SK-N-SH treated with all-trans-retinoic acid at 6 μM for 48 hours (cell line): ENCODE measurements at regions not wholly inside any gene's neighbourhood (a gene's known extent, or its start where the extent isn't known, plus 50 kb on each side); places are given as distances from the start of the nearest gene placed in this dataset.

Experiments used
- ATAC-seq: fragments of 200-7000 bp; cut with Tn5 transposase; 3 replicates; pipeline ENCODE4 v1.9.1; 2020; ENCODE audit warnings: mild to moderate bottlenecking, moderate library complexity
- ARNTL ChIP-seq: fragments of 450-650 bp; formaldehyde crosslinking; IDR thresholded peaks from 2 replicates; pipeline ENCODE4 v1.5.0; 2020; ENCODE audit warnings: low read depth, mild to moderate bottlenecking, moderate library complexity, borderline replicate concordance
- BACH2 ChIP-seq: fragments of 250-450 bp; sonication (Bioruptor Pico); IDR thresholded peaks from 2 replicates; pipeline ENCODE4 v1.9.0; 2021; ENCODE audit warnings: mild to moderate bottlenecking, borderline replicate concordance
- ESRRG ChIP-seq: fragments of 250-450 bp; sonication (Bioruptor Pico); IDR thresholded peaks from 2 replicates; pipeline ENCODE4 v1.6.1; 2021; ENCODE audit warnings: mild to moderate bottlenecking
- GLIS3 ChIP-seq: fragments of 250-450 bp; sonication (Bioruptor Pico); IDR thresholded peaks from 2 replicates; pipeline ENCODE4 v1.5.0; 2020; ENCODE audit warnings: mild to moderate bottlenecking, moderate library complexity
- ISL1 ChIP-seq: fragments of 250-450 bp; sonication (Bioruptor Pico); IDR thresholded peaks from 2 replicates; pipeline ENCODE4 v2.1.2; 2022; ENCODE audit warnings: mild to moderate bottlenecking, moderate library complexity
- PATZ1 ChIP-seq: fragments of 250-450 bp; sonication (Bioruptor Pico); IDR thresholded peaks from 2 replicates; pipeline ENCODE4 v1.8.0; 2020; ENCODE audit warnings: mild to moderate bottlenecking, moderate library complexity, borderline replicate concordance
- PPARA ChIP-seq: fragments of 250-450 bp; sonication (Bioruptor Pico); IDR thresholded peaks from 2 replicates; pipeline ENCODE4 v1.5.0; 2020; ENCODE audit warnings: mild to moderate bottlenecking, borderline replicate concordance
- RARB ChIP-seq: fragments of 250-450 bp; sonication (Bioruptor Pico); IDR thresholded peaks from 2 replicates; pipeline ENCODE4 v1.8.0; 2021; ENCODE audit warnings: mild to moderate bottlenecking, moderate library complexity
- SNAI2 ChIP-seq: fragments of 250-450 bp; sonication (Bioruptor Pico); IDR thresholded peaks from 2 replicates; pipeline ENCODE4 v1.5.0; 2020; ENCODE audit warnings: mild to moderate bottlenecking, moderate library complexity
- TOX ChIP-seq: fragments of 250-450 bp; sonication (Bioruptor Pico); IDR thresholded peaks from 2 replicates; pipeline ENCODE4 v1.8.0; 2021; ENCODE audit warnings: mild to moderate bottlenecking, moderate library complexity, borderline replicate concordance
- TSHZ2 ChIP-seq: fragments of 250-450 bp; sonication (Bioruptor Pico); IDR thresholded peaks from 2 replicates; pipeline ENCODE4 v1.5.0; 2020; ENCODE audit warnings: mild to moderate bottlenecking, moderate library complexity
- ZC3H10 ChIP-seq: fragments of 250-450 bp; sonication (Bioruptor Pico); IDR thresholded peaks from 2 replicates; pipeline ENCODE4 v1.5.1; 2021; ENCODE audit warnings: mild to moderate bottlenecking, moderate library complexity
- ZFP3 ChIP-seq: fragments of 250-450 bp; sonication (Bioruptor Pico); IDR thresholded peaks from 2 replicates; pipeline ENCODE4 v1.5.0; 2020; ENCODE audit warnings: mild to moderate bottlenecking, moderate library complexity
- ZNF565 ChIP-seq: fragments of 450-650 bp; formaldehyde crosslinking; conservative IDR thresholded peaks from 2 replicates; pipeline ENCODE4 v1.5.0; 2020; ENCODE audit warnings: low read depth, mild to moderate bottlenecking, moderate library complexity
- ZNF70 ChIP-seq: fragments of 450-650 bp; formaldehyde crosslinking; IDR thresholded peaks from 2 replicates; pipeline ENCODE4 v1.5.0; 2020; ENCODE audit warnings: mild to moderate bottlenecking, moderate library complexity
- ZNF8 ChIP-seq: fragments of 450-650 bp; formaldehyde crosslinking; IDR thresholded peaks from 2 replicates; pipeline ENCODE4 v1.5.0; 2020; ENCODE audit warnings: mild to moderate bottlenecking, moderate library complexity

GRCh38 chr2:107553539-107553938 lies 273.2 kb upstream of the RGPD4 start:
- ATAC-seq = no peak
- TF ChIP-seq TOX (CRISPR knock-in tag) (peak; percentile 12; the same call in 1 of the 2 replicates), SNAI2 (CRISPR knock-in tag) (no peak), TSHZ2 (CRISPR knock-in tag) (no peak), RARB (no peak), ZNF8 (CRISPR knock-in tag) (no peak), ZFP3 (no peak), ISL1 (CRISPR knock-in tag) (peak; percentile 40; the same call in 1 of the 2 replicates), ZC3H10 (CRISPR knock-in tag) (peak; percentile 61)

GRCh38 chr2:107556038-107556627 lies 270.6 kb upstream of the RGPD4 start:
- no peak for ATAC-seq
- TF ChIP-seq TOX (CRISPR knock-in tag) = no peak
- no peak for TF ChIP-seq ZFP3
- TF ChIP-seq ARNTL = no peak

GRCh38 chr2:107558295-107558694 lies 268.4 kb upstream of the RGPD4 start:
- ATAC-seq = no peak
- TF ChIP-seq GLIS3 = no peak
- no peak for TF ChIP-seq TSHZ2 (CRISPR knock-in tag)

- no peak for TF ChIP-seq PATZ1 (CRISPR knock-in tag)
- no peak for TF ChIP-seq ZNF565 (CRISPR knock-in tag)
- no peak for TF ChIP-seq SNAI2 (CRISPR knock-in tag)
- no peak for TF ChIP-seq ESRRG (CRISPR knock-in tag)
- TF ChIP-seq ZNF8 (CRISPR knock-in tag) = no peak
- no peak for TF ChIP-seq TOX (CRISPR knock-in tag)
- no peak for TF ChIP-seq TSHZ2 (CRISPR knock-in tag)
- TF ChIP-seq BACH2 = no peak
- TF ChIP-seq PPARA (CRISPR knock-in tag) = no peak
- TF ChIP-seq, all 23 proteins: peak for 0
- no peak for ATAC-seq
These were observed 257.2 kb upstream of the RGPD4 start for GRCh38 chr2:107569496-107569895.

GRCh38 chr2:107570876-107571275 lies 255.8 kb upstream of the RGPD4 start:
- ATAC-seq = no peak
- TF ChIP-seq ZC3H10 (CRISPR knock-in tag) (no peak), ZNF70 (CRISPR knock-in tag) (no peak), ARNTL (no peak), BACH2 (no peak), TSHZ2 (CRISPR knock-in tag) (no peak), ZFP3 (no peak), PATZ1 (CRISPR knock-in tag) (no peak)

- 0 out of 3 replicates have a peak, but pooled peaks have one; percentile 27 for ATAC-seq
These were observed 253.8 kb upstream of the RGPD4 start for GRCh38 chr2:107572890-107573289.
